ENCODE measurements at regions not wholly inside any gene's neighbourhood (a gene's known extent, or its start where the extent isn't known, plus 50 kb on each side); places are given as distances from the start of the nearest gene placed in this dataset.

- H3K36me3 Mint-ChIP-seq (ENCODE audit: low read depth) = no peaks in the 10 kb centered on the region
- H3K9me3 Mint-ChIP-seq = no peaks in the 10 kb centered on the region
- DNase-seq (ENCODE audit: low read depth, low spot score) = no peak
- TF ChIP-seq, protein P1, sequence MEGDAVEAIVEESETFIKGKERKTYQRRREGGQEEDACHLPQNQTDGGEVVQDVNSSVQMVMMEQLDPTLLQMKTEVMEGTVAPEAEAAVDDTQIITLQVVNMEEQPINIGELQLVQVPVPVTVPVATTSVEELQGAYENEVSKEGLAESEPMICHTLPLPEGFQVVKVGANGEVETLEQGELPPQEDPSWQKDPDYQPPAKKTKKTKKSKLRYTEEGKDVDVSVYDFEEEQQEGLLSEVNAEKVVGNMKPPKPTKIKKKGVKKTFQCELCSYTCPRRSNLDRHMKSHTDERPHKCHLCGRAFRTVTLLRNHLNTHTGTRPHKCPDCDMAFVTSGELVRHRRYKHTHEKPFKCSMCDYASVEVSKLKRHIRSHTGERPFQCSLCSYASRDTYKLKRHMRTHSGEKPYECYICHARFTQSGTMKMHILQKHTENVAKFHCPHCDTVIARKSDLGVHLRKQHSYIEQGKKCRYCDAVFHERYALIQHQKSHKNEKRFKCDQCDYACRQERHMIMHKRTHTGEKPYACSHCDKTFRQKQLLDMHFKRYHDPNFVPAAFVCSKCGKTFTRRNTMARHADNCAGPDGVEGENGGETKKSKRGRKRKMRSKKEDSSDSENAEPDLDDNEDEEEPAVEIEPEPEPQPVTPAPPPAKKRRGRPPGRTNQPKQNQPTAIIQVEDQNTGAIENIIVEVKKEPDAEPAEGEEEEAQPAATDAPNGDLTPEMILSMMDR (conservative IDR thresholded peaks at IDR 0.05) = no peak
- peaks cover 16% of the 10 kb centered on the region for H3K4me1 Mint-ChIP-seq
- H3K27ac Mint-ChIP-seq (ENCODE audit: unreplicated experiment) = no peak overlapping the region
- no peak overlapping the region for H3K4me3 Mint-ChIP-seq
- H3K27me3 Mint-ChIP-seq (ENCODE audit: low read depth) = peaks cover 37% of the 10 kb centered on the region
Measured at GRCh38 chr5:176734756-176735342, 75.5 kb upstream of the UNC5A start.

GRCh38 chr5:176735383-176736265 lies 74.7 kb upstream of the UNC5A start:
- H3K27me3 Mint-ChIP-seq (ENCODE audit: low read depth) = peaks cover 45% of the 10 kb centered on the region
- DNase-seq (ENCODE audit: low read depth, low spot score) = no peak
- no peak overlapping the region for H3K4me3 Mint-ChIP-seq
- H3K27ac Mint-ChIP-seq (ENCODE audit: unreplicated experiment) = no peak overlapping the region
- no peaks in the 10 kb centered on the region for H3K36me3 Mint-ChIP-seq (ENCODE audit: low read depth)
- TF ChIP-seq, protein P1 (conservative IDR thresholded peaks at IDR 0.05) = no peak
- H3K4me1 Mint-ChIP-seq = peaks cover 17% of the 10 kb centered on the region
- H3K9me3 Mint-ChIP-seq = no peaks in the 10 kb centered on the region

DNA sequence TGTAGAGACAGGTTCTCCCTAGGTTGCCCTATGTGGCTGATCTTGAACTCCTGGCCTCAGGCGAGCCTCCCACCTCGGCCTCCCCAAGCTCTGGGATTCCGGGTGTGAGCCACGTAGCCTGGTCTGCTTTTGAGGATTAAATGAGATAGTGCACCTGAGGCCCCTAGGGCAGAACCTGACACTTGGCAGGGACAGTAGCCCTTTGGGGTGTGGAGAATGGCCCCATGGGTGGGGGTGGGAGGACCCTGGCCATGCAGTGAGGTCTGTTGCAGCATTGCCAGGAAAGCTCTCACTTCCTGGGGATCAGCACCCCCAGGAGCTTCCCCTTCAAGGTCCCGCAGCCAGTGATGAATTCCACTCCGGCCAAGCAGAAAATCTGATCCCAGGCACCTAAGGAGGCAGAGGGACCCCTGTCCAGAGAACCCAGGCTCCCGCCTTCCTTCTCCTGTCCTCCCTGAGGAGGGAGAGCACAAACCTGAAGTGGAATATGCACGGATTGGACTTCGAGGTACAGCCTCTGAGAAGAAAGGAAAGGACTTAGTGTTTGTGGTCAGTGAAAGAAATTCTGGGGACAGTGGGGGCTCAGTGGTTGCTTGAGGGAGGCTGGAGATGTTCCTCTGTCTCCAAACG lies 73.9 kb upstream of the UNC5A start:
- Mint-ChIP-seq H3K9me3 (no peaks in the 10 kb centered on the region), H3K4me1 (peaks cover 17% of the 10 kb centered on the region), H3K27me3 (ENCODE audit: low read depth) (peaks cover 47% of the 10 kb centered on the region), H3K27ac (ENCODE audit: unreplicated experiment) (no peak overlapping the region), H3K4me3 (no peak overlapping the region), H3K36me3 (ENCODE audit: low read depth) (no peaks in the 10 kb centered on the region)
- TF ChIP-seq, protein P1 (conservative IDR thresholded peaks at IDR 0.05) = no peak
- no peak for DNase-seq (ENCODE audit: low read depth, low spot score)

DNA sequence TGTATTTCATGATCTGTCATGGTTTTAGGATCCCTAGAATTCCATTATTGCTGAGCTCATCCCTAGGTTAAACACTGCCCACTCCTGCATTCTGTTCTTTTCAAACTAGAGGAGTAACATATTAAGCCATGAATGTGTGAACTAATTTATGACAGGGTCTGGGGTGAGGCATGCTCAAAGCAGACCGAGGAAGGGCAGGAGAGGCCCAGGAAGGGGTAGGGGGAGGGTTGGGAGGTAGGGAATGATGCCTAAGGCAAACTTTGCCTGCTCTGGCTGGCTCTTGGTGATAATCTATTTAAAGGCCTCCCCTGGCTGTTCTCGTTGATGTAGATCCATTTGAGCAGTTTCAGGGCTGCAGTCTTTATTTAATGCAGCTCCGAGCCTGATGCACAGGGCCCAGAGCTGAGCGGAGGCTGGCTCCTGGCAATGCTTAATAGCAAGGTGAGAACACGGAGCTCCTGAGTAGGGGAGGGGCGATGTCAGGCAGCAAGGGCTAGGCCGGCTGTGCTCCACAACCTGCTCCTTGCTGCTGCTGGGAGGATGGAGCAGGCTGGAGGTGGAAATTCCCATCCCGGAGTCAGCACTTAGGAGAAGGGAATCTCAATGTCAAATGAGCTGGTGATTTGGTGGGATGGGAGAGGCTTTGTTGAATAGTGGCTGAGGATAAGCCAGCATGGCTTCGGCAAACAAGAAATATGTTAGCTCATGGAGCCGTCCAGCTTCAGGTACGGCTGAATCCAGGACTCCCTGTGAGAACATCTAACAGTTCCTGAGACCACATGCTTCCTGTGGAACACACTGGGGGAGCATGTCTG lies 73.2 kb upstream of the UNC5A start:
- Mint-ChIP-seq H3K4me1 (peaks cover 22% of the 10 kb centered on the region), H3K9me3 (no peaks in the 10 kb centered on the region), H3K4me3 (no peak overlapping the region), H3K27ac (ENCODE audit: unreplicated experiment) (no peak overlapping the region), H3K36me3 (ENCODE audit: low read depth) (no peaks in the 10 kb centered on the region), H3K27me3 (ENCODE audit: low read depth) (peaks cover 52% of the 10 kb centered on the region)
- no peak for DNase-seq (ENCODE audit: low read depth, low spot score)
- TF ChIP-seq, protein P1 (conservative IDR thresholded peaks at IDR 0.05) = no peak

Measured in neural crest cell (in vitro differentiated cells).